SIG-M5 (cell line): ENCODE measurements at regions not wholly inside any gene's neighbourhood (a gene's known extent, or its start where the extent isn't known, plus 50 kb on each side); places are given as distances from the start of the nearest gene placed in this dataset.
"Not testable (repeated sequence)": the region's sequence is repeated elsewhere in the genome, so short reads cannot be mapped to it uniquely, and the experiment has no call there.

Experiments
- DNase-seq: peaks from one replicate; lab custom pipeline; 2025; lab: John Stamatoyannopoulos, UW

GRCh38 chr4:177494791-177495190 is 52.6 kb upstream of the AGA start:
- no peak for DNase-seq

GRCh38 chr4:177495626-177496025 is 53.4 kb upstream of the AGA start:
- DNase-seq = not testable (repeated sequence)

- no peak for DNase-seq
These were observed 57.3 kb upstream of the AGA start for GRCh38 chr4:177499537-177499936.

GRCh38 chr4:177505171-177505615 is 63.0 kb upstream of the AGA start:
- no peak for DNase-seq

GRCh38 chr4:177508662-177509061 is 66.4 kb upstream of the AGA start:
- no peak for DNase-seq

- no peak for DNase-seq
These were observed 67.0 kb upstream of the AGA start for GRCh38 chr4:177509226-177509745.

- no peak for DNase-seq
These were observed 69.4 kb upstream of the AGA start for GRCh38 chr4:177511611-177512010.

- no peak for DNase-seq
These were observed 70.4 kb upstream of the AGA start for GRCh38 chr4:177512646-177513045.

GRCh38 chr4:177517862-177518261 is 75.6 kb upstream of the AGA start:
- no peak for DNase-seq

- no peak for DNase-seq
These were observed 77.4 kb upstream of the AGA start for GRCh38 chr4:177519481-177520260.

- no peak for DNase-seq
These were observed 86.4 kb upstream of the AGA start for GRCh38 chr4:177528620-177529019.

GRCh38 chr4:177530561-177530960 is 88.3 kb upstream of the AGA start:
- DNase-seq = no peak

- DNase-seq = no peak
These were observed 90.1 kb upstream of the AGA start for GRCh38 chr4:177532358-177532757.

GRCh38 chr4:177534841-177535240 is 92.6 kb upstream of the AGA start:
- DNase-seq = not testable (repeated sequence)

GRCh38 chr4:177546745-177547144 is 104.5 kb upstream of the AGA start:
- DNase-seq = no peak

GRCh38 chr4:177547985-177548384 is 105.7 kb upstream of the AGA start:
- DNase-seq = no peak

- DNase-seq = no peak
These were observed 112.9 kb upstream of the AGA start for GRCh38 chr4:177555007-177555574.

- DNase-seq = no peak
These were observed 115.2 kb upstream of the AGA start for GRCh38 chr4:177557416-177557815.

- no peak for DNase-seq
These were observed 116.8 kb upstream of the AGA start for GRCh38 chr4:177558995-177559394.

- no peak for DNase-seq
These were observed 119.9 kb upstream of the AGA start for GRCh38 chr4:177562163-177562562.

- no peak for DNase-seq
These were observed 120.6 kb upstream of the AGA start for GRCh38 chr4:177562859-177563258.

- no peak for DNase-seq
These were observed 124.5 kb upstream of the AGA start for GRCh38 chr4:177566691-177567090.

GRCh38 chr4:177568931-177569330 is 126.7 kb upstream of the AGA start:
- no peak for DNase-seq

- DNase-seq = no peak
These were observed 127.2 kb upstream of the AGA start for GRCh38 chr4:177569434-177569833.
